ENCODE measurements at regions not wholly inside any gene's neighbourhood (a gene's known extent, or its start where the extent isn't known, plus 50 kb on each side); places are given as distances from the start of the nearest gene placed in this dataset.

DNA sequence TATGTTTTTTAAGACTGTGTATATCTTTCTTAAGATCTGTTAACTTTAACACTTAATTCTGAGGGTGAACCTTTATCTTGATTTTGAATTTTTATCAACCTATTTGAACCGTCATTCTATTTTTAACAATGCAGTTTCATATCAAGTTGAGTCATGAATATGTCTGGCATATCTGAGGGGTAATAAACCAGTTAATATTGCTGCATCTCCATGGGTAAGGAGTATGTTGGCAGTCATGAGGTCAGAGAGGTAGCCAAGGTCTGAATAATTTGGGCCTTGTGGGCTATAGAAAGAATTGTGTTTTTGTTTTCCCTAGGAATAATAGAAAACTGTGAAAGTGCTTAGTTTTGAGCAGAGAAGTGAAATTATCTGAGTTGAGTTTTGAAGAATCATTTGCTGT lies 419.0 kb downstream of the PLK2 start:
- DNase-seq (ENCODE audit: low spot score in 2 of 2): no peak
- WGBS, 2 donors: 19 to 33% methylated on average over 1 of the region's 1 CpG
- TF ChIP-seq POLR2A (IDR thresholded peaks at IDR 0.05) (no peak), CTCF (IDR thresholded peaks at IDR 0.05) (no peak)
- no peak overlapping the region for H3K4me3 ChIP-seq (ENCODE audit: low read depth, poor library complexity, severe bottlenecking)
- intact Hi-C loops (cut with DNase I; ENCODE audit: low total_unique reads): no loop called here

GRCh38 chr5:58040044-58040443 lies 419.8 kb downstream of the PLK2 start:
- no peak for TF ChIP-seq CTCF (IDR thresholded peaks at IDR 0.05)
- TF ChIP-seq POLR2A (IDR thresholded peaks at IDR 0.05): no peak
- no peak overlapping the region for H3K4me3 ChIP-seq (ENCODE audit: low read depth, poor library complexity, severe bottlenecking)
- 56 to 63% methylated on average over 2 of the region's 2 CpGs for WGBS, 2 donors
- intact Hi-C loops (cut with DNase I; ENCODE audit: low total_unique reads): no loop called here
- DNase-seq (ENCODE audit: low spot score in 2 of 2): no peak

DNA sequence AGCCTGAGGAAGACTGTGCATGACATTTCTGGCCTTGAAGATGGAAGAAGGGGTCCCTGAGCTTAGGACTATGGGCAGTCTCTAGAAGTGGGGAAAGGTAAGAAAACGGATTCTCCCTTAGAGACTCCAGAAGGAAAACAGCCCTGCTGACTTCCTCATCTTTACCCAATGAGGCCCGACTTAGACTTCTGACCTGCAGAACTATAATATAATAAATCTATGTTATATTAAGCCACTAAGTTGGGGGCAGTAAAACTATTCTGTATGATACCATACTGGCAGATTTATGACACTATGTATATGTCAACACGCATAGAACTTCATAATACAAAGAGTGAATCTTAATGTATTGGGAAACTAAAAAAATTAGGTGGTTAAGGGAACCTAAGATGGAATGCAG lies 422.0 kb downstream of the PLK2 start:
- no peak for DNase-seq (ENCODE audit: low spot score in 2 of 2)
- H3K4me3 ChIP-seq (ENCODE audit: low read depth, poor library complexity, severe bottlenecking): no peak overlapping the region
- TF ChIP-seq CTCF (IDR thresholded peaks at IDR 0.05): no peak
- no peak for TF ChIP-seq POLR2A (IDR thresholded peaks at IDR 0.05)
- intact Hi-C loops (cut with DNase I; ENCODE audit: low total_unique reads): no loop called here
- 95% methylated on average over 3 of the region's 3 CpGs for WGBS, 2 donors

DNA sequence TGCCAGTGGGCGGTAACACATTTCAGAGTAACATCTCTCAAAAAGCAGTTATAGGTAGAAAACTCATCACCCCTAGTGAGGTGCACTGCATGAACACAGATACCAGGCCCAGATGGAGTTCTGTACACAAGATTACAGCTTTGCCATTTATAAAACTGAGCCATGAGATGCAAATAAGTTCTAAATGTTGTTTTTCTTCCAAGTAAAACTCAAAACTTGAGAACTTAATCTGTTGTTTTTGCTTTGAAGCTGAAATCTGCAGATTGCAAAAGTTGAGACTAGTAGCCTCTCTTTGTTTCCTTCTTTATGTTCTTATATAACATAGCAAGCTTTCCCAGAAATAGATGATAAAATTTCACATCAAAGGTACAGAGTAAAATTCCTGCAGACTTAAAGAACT lies 434.1 kb downstream of the PLK2 start:
- TF ChIP-seq POLR2A (IDR thresholded peaks at IDR 0.05): no peak
- H3K4me3 ChIP-seq (ENCODE audit: low read depth, poor library complexity, severe bottlenecking): no peak overlapping the region
- DNase-seq (ENCODE audit: low spot score in 2 of 2): no peak
- 37 to 96% methylated on average over 1 of the region's 1 CpG for whole genome bisulfite sequencing, 2 donors
- intact Hi-C loops (cut with DNase I; ENCODE audit: low total_unique reads): no loop called here

DNA sequence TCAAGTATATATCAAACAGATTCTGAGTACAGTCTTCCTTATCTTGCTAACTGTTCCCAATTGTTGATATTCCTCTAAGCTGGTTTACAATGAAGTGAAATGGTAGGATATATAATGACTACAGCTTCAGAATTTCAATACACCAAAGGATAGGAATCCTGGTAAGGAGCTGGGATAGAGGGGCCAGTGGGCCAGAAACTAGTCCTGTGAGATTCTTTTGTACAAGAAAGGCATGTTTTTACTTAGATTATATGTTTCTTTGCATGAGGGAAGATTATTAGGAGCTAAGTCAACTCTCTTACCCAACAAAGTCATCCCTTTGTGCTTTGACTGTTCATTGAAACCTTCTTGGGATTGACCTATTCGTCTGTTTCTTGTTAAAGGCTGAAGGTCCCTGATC lies 435.7 kb downstream of the PLK2 start:
- intact Hi-C loops (cut with DNase I; ENCODE audit: low total_unique reads): no loop called here

GRCh38 chr5:58022055-58022454 lies 437.8 kb downstream of the PLK2 start:
- TF ChIP-seq CTCF (IDR thresholded peaks at IDR 0.05) (no peak), POLR2A (IDR thresholded peaks at IDR 0.05) (no peak)

More for the DNA sequence above, 435.7 kb downstream of the PLK2 start:
- TF ChIP-seq POLR2A (IDR thresholded peaks at IDR 0.05) (no peak), CTCF (IDR thresholded peaks at IDR 0.05) (no peak)
- WGBS, 2 donors: 36 to 54% methylated on average over 1 of the region's 1 CpG
- DNase-seq (ENCODE audit: low spot score in 2 of 2): no peak
- H3K4me3 ChIP-seq (ENCODE audit: low read depth, poor library complexity, severe bottlenecking): no peak overlapping the region

More at GRCh38 chr5:58022055-58022454, 437.8 kb downstream of the PLK2 start:
- peak in 1 of 2 donors; percentile 16 for DNase-seq (ENCODE audit: low spot score in 2 of 2)
- no peak overlapping the region for H3K4me3 ChIP-seq (ENCODE audit: low read depth, poor library complexity, severe bottlenecking)
- 38 to 73% methylated on average over 2 of the region's 2 CpGs for WGBS, 2 donors
- intact Hi-C loops (cut with DNase I; ENCODE audit: low total_unique reads): no loop called here

Measured in lower leg skin (tissue), 4 donors.